NCI-H1694 treated with DMSO at 0.1 percent for 48 hours (cell line): ENCODE measurements at regions not wholly inside any gene's neighbourhood (a gene's known extent, or its start where the extent isn't known, plus 50 kb on each side); places are given as distances from the start of the nearest gene placed in this dataset.
"Not testable (repeated sequence)": the region's sequence is repeated elsewhere in the genome, so short reads cannot be mapped to it uniquely, and the experiment has no call there.

Experiments
- DNase-seq: peaks from one replicate; lab custom pipeline; 2025; lab: John Stamatoyannopoulos, UW

DNA sequence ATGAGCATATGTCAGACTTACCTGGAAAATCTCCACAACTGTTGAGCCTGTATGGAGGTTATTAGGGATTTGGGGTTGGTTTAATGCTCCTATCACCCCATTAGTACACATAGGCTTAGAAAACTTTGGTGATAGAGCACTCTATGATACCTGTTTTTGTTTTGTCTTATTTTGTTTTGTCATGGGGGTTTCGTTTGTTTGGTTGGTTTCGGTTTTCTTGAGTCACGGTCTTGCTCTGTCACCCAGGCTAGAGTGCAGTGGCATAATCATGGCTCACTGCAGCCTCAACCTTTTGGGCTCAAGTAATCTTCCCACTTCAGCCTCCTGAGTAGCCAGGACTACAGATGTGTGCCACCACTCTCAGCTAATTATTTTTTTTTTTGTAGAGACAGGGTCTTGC lies 70.0 kb downstream of the MZT1 start:
- no peak for DNase-seq

DNA sequence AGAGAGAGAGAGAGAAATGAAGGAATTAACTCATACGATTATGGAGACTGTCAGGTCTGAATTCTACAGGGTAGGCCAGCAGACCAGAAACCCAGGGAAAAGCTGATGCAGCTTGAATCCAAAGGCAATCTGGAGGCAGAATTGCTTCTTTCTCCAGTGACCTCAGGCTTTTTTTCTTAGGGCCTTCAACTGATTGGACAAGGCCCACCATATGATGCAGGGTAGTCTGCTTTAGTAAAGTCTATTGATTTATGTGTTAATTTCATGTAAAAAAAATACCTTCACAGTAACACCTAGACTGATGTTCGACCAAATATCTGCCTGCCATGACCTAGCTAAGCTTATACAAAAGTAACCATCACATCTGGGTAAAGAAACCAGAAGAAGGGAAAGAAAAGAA lies 71.1 kb downstream of the MZT1 start:
- DNase-seq, result no peak

DNA sequence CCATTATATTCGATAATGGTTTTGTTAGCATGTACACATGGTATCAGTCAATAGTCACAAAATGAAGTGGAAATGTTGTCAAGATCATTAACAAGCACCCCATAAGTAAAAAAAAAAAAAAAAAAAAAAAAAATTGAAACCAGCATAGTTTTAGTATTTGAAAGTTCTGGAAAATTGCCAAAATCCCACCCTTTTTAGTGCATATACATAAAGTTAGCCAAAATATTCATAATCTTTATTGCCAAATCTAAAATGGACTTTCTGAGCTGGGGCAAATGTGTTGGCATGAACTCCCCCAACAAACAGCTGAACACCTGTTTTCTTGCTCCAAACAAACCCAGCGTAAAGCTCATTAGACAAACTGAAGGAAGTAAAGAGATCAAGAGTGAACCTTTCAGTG lies 73.9 kb downstream of the MZT1 start:
- no peak for DNase-seq

DNA sequence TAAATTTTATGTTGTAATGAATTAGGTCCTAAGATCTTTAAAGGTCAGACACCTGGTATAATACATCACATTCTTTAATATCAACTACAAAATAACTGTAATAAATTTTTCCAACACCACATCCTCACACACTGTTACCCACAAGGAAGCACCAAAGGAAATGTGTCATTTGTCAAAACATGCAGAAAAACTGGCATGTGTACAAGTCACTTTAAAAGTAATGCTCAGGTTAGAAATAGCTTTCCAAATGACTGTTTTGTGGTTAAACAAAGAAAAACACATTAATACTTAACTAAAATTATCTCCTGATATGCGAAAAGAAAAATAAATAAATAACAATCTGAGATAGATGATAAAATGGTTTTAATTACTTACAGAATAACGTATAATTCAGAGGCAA lies 74.7 kb downstream of the MZT1 start:
- no peak for DNase-seq

DNA sequence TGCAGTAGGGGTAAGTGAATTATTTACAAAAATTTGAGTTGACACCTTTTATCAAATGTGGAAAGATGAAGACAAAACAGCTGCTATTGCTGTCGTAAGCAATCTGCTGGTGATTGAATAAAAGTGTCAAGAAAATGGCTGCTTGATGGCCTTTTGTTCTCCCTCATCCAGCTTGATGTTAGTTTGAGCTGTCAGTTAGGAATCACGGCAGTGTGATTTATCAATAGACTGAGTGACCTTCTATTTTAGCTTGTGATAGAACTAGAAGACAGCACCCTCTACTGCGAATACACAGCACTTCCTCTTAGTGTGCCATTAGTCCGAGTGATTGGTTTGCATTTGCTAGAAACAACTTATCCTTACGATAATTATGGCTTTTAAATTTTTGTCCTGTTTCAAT lies 76.3 kb downstream of the MZT1 start:
- no peak for DNase-seq

DNA sequence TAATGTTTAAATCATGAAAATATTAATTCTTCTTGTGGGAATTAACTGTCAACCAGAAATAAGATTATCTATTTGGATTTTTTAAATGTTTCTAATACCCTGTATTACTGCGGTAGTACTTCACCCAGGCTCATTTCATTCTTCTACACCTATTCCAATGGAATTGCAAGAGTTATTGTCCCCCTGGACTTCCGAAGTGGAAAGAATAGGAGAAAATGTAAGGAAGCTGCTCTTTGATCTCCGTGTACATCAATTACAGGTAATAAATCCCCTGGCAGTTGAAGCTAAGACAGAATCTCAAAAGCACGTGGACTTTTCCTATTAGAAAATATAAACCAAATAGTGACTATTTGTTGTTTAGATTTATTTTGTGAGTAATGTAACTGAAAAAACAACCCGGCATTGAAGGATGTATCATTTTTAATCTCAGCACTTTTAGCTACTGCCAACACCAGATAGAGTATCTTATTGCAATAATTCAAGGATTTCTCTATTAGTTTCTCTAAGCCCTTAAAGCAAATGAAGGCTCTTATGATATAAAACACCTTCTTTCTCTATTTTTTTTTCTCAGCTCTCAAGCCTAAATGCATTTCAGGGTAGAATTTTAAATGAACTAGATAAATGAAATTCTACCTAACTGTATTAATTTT lies 77.3 kb downstream of the MZT1 start:
- no peak for DNase-seq

DNA sequence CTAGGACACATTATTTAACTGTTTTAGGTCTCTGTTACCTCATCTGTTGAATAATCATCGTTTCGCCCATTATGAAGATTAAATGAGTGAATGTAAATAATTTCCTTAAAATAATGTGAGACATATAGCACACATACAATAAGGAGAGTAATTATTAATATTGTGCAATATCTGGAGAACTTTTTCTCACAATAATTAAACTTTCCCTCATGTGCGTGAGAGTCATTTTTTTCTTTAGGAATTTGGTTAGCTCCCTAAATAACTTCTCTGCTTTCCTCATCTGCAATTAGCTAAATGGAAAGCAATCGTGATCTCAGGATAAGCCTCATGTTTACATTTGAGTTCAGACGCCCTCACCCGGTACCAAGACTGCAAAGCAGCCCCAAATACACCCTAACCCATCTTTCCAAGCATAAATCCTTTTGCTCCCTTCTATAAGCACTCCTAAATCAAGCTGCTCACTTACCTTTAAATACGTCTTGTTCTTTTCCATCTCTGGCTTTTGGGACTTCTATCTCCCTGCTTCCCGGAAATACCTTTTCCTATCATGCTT lies 78.8 kb downstream of the MZT1 start:
- no peak for DNase-seq

DNA sequence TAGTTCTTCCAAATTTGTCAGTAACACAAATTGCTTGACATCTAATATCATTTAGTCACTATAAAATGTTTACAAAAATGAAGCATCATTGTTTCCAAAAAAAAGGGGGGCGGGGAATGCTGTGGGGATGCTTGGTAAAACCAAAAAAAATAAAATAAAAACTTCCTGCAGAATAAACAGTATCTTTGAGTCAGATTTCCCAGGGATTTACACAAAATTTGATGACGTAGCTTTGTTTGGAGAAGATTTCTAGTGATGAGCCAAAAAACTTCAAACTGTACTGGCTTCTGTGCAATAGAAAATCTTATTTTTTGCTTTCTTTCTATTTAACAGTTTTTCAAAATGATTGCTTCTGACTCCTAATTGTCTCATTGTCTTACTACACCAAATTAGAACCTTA lies 80.0 kb downstream of the MZT1 start:
- no peak for DNase-seq

DNA sequence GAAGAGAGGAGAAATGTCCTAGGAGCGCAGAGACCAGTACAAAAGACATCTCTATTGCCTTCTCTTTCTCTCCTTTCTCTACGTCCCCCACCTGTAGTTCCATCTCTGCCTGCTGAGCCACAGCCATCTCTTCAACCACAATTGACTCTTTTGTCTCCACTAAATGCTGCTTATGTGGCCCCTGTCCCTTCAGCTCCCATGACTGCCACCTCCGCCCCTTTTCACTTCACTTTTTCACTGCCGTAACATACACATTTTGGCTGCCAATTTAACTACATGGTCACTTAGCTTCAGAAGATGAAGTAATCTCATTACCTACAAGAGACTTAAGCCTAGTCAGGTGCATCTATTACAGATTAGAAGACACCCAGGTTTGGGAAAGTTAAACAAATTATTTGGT lies 81.9 kb downstream of the MZT1 start:
- DNase-seq, result no peak

DNA sequence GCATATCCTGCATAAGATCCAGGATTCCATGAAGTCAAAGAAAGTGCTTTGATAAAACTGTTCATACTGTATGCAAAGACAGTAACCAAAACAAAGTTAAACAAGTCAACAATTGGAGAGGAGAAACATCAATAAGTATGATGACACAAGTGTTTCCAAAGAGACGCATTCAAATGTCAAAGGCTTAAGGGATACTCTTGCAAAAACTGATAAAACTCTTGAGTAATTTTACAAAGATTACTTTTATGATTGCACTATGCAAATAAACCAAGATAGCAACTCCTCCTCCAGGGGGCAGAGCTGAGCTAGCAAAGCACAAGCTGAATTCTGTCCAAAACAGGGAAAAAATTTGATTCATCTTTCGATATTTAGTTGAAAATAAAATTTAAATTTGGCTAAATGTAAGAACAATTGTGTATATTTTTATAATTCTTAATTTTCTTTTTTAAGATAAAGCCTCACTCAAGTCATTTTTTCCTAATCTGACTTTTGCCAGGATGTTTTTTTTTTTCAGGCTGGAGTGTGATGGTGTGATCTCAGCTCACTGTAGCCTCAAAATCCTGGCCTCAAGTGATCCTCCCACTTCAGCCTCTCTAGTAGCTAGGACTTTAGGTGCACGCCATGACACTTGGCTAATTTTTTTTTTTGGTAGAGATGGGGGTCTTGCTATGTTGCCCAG lies 84.0 kb downstream of the MZT1 start:
- peak; percentile 41 for DNase-seq

DNA sequence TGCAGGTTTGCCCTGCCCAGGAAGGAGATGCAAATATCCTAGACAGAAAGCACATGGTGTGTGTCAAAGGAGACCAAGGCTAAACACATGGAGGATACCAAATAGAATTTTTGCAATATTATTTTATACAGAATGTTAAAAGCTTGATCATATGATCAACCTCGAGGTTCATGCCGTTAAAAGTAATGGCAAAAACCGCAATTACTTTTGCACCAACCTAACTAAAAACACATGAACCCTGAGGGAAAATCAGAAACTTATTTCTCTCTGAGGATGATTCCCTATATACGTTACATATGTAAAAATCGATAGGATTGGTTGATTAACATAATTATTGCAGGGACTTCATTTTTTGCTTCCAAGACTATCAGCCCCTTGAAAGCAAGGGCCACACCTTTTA lies 88.1 kb downstream of the MZT1 start:
- DNase-seq, result no peak

DNA sequence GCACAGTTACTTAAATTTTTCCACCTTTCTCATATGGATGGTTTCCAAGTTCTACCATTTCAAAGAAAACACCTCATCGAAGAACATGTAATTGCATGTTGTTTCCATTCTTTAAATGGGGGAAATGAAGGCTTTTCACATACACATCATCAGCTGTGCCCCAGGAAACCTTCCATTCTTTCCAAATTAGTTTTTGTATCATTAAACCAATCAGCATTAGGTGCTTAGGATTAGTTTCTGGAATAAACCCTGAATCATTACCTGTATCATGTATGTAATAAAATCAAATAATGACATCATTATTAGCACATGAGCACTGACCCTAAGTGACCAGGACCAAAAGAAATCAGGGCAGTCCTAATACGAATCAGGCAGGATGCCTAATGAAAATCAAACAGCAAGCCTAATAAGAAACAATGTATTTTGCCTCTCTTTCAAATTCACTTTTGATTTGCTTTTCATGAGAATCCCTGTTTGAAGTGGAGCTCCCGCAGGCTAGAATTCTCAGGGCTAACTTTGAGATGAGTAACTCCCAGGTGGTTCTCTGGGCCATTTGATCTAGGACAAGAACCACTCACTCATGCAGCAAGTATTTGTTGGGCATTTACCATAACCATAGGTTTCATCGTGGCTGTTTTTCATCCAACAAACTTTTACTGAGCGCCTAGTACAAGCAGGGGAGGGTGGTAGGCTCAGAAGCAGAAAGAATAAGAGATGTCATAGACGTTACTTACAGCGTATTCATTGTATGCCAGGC lies 89.2 kb downstream of the MZT1 start:
- no peak for DNase-seq

DNA sequence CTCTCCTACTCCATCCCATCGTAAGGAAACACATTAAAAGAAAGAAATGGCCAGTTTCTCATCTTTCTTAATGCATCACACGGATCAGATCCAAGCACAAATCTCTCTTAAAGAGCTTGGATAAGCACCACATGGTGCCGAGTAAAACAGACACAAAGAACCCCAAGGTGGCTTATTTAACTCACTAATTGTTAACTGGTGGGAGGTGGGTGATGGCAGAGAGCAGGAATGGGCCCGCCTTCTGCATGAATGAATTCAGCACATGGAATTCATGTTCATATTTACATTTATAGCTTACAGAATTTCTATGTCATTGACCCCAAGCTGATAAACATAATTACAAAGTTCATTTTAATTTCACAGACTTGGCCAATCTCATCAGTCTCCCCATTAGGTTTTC lies 89.9 kb downstream of the MZT1 start:
- DNase-seq, result no peak

DNA sequence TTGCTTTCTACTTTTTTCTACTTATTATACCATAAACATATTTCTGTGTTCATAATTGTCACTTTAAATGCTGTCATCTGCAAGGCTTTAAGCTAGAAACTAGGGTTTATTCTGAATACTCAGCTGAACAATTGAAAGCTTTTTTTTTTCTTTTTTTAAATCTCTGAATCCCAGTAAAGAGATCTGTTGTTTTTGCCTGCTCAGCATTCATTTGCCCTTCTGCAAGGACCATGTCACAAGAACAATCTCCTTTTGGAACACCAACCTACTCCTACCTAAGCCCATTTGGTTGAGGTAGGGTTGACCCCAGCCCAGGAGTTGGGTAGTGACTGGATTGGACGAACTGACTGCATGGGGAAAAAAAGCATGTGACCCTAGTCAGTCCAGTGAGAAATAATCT lies 92.6 kb downstream of the MZT1 start:
- DNase-seq, result no peak

DNA sequence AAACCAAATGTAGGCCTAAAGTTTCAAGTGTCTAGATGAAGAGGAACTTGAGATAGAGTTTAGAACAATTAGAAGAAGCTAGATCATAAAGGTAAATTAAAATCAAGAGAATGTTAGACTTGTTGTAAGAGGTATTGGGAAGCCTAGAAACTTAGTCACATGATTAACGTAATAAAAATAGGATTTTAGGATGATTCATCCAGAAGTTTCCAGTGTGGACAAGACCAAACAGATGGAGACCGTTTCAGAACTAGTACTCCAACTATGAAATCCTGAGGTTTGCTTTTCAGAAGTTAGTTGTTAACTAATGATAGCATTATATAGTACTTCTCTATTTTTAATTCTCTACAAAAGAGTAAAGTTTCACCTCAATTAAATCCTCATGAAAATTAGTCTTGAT lies 104.9 kb downstream of the MZT1 start:
- no peak for DNase-seq

DNA sequence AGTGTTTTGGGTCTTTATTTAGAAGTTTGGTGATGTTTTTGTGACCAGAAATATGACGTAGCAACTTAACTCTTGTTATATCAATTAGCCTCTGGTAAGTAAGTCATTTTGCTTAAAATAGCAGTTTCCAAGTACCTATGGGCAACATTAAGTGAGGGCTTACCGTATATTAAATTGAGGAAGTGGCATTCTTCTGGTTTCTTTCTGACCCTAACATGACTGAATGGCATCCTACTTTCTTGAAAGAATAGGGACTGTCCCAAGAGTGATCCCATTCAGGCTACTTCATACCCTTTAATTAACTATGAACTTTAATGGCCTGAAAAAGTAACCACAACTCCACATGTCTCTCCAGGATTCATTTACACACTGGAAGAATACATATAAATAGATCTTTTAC lies 106.6 kb downstream of the MZT1 start:
- DNase-seq, result no peak

DNA sequence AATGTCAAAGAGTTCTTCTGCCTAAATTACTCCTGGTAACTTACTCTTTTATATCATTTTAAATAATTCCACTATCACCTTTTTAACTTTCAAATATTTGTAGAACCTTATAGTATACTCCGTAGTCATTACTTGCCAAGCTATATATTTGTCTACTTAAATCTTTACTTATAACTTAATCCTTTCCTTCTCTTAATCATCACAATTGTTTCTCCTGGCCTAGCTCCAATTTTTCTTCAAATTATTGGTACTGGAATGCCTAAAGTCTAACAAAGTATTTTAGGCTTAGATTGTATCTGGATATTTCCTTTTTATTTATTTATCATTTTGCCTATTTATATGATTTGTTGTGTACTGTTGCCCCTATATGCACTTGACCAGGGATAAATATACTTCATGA lies 109.5 kb downstream of the MZT1 start:
- no peak for DNase-seq

DNA sequence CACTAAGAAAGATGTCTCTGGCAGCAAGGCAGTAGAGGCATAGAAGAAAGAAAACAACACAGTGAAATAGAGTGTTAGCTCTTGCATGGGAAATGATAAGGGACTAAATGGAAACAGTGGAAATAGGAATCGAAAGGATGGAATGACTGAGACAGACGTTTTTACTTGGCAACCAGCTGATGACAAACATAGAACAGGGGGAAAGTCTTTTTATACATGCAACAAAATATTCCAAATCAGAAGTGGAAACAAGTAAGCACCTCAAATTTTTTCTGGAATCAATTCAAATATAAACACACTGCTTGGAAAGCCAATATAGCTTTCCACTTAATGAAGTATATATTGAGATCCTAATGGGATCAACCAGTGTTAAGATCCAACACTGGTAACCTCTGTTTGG lies 110.2 kb downstream of the MZT1 start:
- no peak for DNase-seq

DNA sequence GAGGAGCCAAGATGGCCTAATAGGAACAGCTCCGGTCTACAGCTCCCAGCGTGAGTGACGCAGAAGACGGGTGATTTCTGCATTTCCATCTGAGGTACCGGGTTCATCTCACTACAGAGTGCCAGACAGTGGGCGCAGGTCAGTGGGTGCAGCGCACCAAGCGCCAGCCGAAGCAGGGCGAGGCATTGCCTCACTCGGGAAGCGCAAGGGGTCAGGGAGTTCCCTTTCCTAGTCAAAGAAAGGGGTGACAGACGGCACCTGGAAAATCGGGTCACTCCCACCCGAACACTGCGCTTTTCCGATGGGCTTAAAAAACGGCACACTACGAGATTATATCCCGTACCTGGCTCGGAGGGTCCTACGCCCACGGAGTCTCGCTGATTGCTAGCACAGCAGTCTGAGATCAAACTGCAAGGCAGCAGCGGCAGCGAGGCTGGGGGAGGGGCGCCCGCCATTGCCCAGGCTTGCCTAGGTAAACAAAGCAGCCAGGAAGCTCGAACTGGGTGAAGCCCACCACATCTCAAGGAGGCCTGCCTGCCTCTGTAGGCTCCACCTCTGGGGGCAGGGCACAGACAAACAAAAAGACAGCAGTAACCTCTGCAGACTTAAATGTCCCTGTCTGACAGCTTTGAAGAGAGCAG lies 117.1 kb downstream of the MZT1 start:
- not testable (repeated sequence) for DNase-seq

DNA sequence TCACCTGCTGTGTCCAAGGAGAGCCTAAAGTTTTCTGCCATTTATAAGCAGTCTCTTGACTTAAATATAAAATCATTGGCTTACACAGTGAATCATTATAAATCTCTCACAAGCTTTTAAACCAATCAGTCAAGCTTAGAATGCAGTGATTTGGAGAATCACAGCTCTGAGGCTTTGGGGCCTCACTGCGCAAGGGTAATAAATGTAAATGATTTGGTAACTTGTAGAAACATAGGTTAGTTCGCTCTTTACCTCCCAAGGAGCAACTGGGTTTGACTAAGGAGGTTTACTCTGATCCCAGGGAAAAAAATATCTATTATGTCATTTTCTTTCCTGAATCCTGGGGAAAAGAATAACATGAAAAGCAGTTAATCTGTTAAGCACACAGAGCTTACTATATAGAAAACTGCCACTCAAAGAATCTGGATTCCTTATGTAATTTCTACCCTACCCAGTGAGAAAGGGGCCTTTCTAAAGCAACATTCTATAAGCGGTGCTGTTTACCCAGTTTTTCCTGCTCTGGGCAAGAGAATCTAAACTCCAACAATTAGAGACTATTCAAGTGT lies 128.2 kb downstream of the MZT1 start:
- no peak for DNase-seq

DNA sequence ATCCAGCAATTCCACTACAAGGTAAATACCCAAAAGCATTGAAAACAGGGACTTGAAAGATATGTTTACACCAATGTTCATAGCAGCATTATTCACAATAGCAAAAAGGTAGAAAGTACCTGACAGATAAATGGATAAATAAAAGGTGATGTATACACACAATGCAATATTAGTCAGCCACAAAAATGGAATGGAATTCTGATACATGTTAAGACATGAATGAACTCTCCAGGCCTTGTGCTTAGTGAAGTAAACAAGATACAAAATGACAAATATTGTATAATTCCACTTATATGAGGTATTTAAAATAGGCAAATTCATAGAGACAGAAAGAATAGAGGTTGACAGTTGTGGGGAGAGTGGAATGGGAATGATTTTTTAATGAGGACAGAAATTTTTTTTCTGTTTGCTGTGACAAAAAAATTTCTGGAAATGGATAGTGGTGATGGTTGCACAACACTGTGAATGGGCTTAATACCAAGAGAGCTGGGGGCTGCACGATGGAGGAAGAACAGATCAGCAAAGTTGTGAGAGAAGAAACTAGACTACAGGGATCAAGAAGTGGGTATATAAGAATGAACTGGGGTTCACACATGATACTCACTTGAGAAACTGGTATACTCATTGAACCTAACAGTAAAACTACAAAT lies 137.2 kb downstream of the MZT1 start:
- DNase-seq, result no peak

DNA sequence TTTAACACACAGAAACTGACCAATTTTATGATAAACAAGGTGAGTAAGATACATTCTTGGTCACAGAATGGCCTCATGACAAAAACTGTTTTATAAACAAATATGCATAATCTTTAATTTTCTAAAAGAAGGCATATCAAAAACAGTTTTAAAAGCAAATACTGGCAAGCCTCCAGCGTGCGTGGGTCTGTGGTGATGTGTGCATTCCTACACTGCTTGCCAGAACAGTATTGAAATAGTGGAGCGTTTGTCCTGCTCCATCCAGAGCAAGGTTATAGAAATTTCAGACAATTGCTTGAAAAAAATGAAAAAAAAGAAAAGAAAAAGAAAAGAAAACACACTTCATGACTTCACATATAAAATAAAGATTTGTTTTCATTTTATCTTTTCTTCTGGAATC lies 140.9 kb downstream of the MZT1 start:
- no peak for DNase-seq
